ENCODE measurements at regions not wholly inside any gene's neighbourhood (a gene's known extent, or its start where the extent isn't known, plus 50 kb on each side); places are given as distances from the start of the nearest gene placed in this dataset.

- CTCF ChIA-PET = no interaction called here
- intact Hi-C loops (cut with micrococcal nuclease; ENCODE audit: unreplicated experiment) = no loop called here
- DNase-seq (ENCODE audit: low read depth, low spot score) = no peak
Measured at GRCh38 chr3:74808506-74809275, 194.2 kb upstream of the CNTN3 start.

GRCh38 chr3:74801924-74802323, 187.5 kb upstream of the CNTN3 start:
- in situ Hi-C loops (cut with HindIII; ENCODE audit: low pct_unique_long_range_greater_than_20kb, low sequenced_read_pairs) = no loop called here
- no peaks in the 10 kb centered on the region for H3K4me1 ChIP-seq (ENCODE audit: control insufficient read depth, insufficient read depth, low read length)
- POLR2A ChIA-PET = no interaction called here
- TF ChIP-seq REST (IDR thresholded peaks at IDR 0.05; ENCODE audit: insufficient read depth in 1 of 2, low read depth in 2 of 2, low read length in 1 of 2) (no peak), CTCF (IDR thresholded peaks at IDR 0.05) (no peak), SIN3A (IDR thresholded peaks at IDR 0.05; ENCODE audit: borderline replicate concordance, insufficient read depth, low read depth, low read length) (no peak), POLR2AphosphoS5 (IDR thresholded peaks at IDR 0.05; ENCODE audit: low read depth, low read length) (no peak), TCF7L2 (IDR thresholded peaks at IDR 0.05; ENCODE audit: low read depth, low read length) (no peak)
- ATAC-seq (no peak), DNase-seq (ENCODE audit: low read depth, low spot score) (no peak)
- no peak overlapping the region for H3K4me3 ChIP-seq (ENCODE audit: low read depth in 2 of 2, low read length in 2 of 2)
- CTCF ChIA-PET = no interaction called here
- BruUV-seq (replicated peaks) = no TSS peak
- intact Hi-C loops (cut with micrococcal nuclease; ENCODE audit: unreplicated experiment) = no loop called here
- no peaks in the 10 kb centered on the region; the same call in 1 of the 2 replicates for H3K9me3 ChIP-seq (ENCODE audit: control insufficient read depth, insufficient read depth, low read depth, low read length)
- H3K27ac ChIP-seq (ENCODE audit: low read length) = no peak overlapping the region
- H3K27me3 ChIP-seq (ENCODE audit: control insufficient read depth, insufficient read depth, low read length) = no peaks in the 10 kb centered on the region
- no peaks in the 10 kb centered on the region for H3K36me3 ChIP-seq (ENCODE audit: control insufficient read depth, insufficient read depth, low read length)

More at GRCh38 chr3:74808506-74809275, 194.2 kb upstream of the CNTN3 start:
- Histone ChIP-seq H3K4me1 (ENCODE audit: control insufficient read depth, insufficient read depth, low read length) (no peaks in the 10 kb centered on the region), H3K27me3 (ENCODE audit: control insufficient read depth, insufficient read depth, low read length) (no peaks in the 10 kb centered on the region), H3K9me3 (ENCODE audit: control insufficient read depth, insufficient read depth, low read depth, low read length) (no peaks in the 10 kb centered on the region; the same call in 1 of the 2 replicates), H3K4me3 (ENCODE audit: low read depth in 2 of 2, low read length in 2 of 2) (no peak overlapping the region), H3K36me3 (ENCODE audit: control insufficient read depth, insufficient read depth, low read length) (no peaks in the 10 kb centered on the region), H3K27ac (ENCODE audit: low read length) (no peak overlapping the region)
- no TSS peak for BruUV-seq (replicated peaks)
- POLR2A ChIA-PET = no interaction called here
- no peak for ATAC-seq
- TF ChIP-seq CTCF (IDR thresholded peaks at IDR 0.05) (no peak), REST (IDR thresholded peaks at IDR 0.05; ENCODE audit: insufficient read depth in 1 of 2, low read depth in 2 of 2, low read length in 1 of 2) (no peak)
- in situ Hi-C loops (cut with HindIII; ENCODE audit: low pct_unique_long_range_greater_than_20kb, low sequenced_read_pairs) = no loop called here

All from Panc1 (cell line).